K562 (cell line): ENCODE measurements at regions not wholly inside any gene's neighbourhood (a gene's known extent, or its start where the extent isn't known, plus 50 kb on each side); places are given as distances from the start of the nearest gene placed in this dataset.

Source experiments
- ATAC-seq: fragments of 200-7000 bp; cut with Tn5 transposase; 3 replicates; pipeline ENCODE4 v1.9.1; 2020; ENCODE audit warnings: moderate library complexity
- BruUV-seq: library from RNA; stranded (reverse); fragments of 400-500 nt; replicated peaks from 2 replicates; lab custom pipeline; 2021; lab: Mats Ljungman, UMichigan
- CTCF ChIA-PET: fragments of 300-600 bp; formaldehyde crosslinking; extraction: SDS; loops from one replicate; lab custom pipeline; 2021; ENCODE audit warnings: low intra/inter-chr PET ratio; lab: Yijun Ruan, JAX
- POLR2A ChIA-PET: fragments of 300-600, 350-650 bp; sonication (Branson Sonifier 250); formaldehyde crosslinking; extraction: SDS; loops from one replicate; lab custom pipeline; 2021; ENCODE audit warnings: antibody characterized with exemption, inconsistent platforms; lab: Yijun Ruan, JAX
- DNase-seq, 4 experiments: peaks; one replicate each; pipeline versions ENCODE4 v3.0.0 to v3.0.0-alpha.2; 2011 to 2018; ENCODE audit warnings: low spot score in 3 of 4, mixed read lengths in 3 of 4; ENCODE audit errors: extremely low read depth in 1 of 4
- FAIRE-seq: peaks from 2 replicates; lab custom pipeline; 2011; peaks lifted over from hg19 to GRCh38; lab: Jason Lieb, UNC
- H2AFZ ChIP-seq: 2 replicates; pipeline ENCODE4 v1.6.0; 2011; ENCODE audit warnings: low read depth, low read length, control low read depth, inconsistent platforms
- H3K27ac ChIP-seq: fragments of 200-600 bp; 3 replicates; pipeline ENCODE4 v1.8.0; 2011; ENCODE audit warnings: low read depth, mild to moderate bottlenecking, control low read depth, inconsistent platforms, low read length, moderate library complexity, mixed read lengths; ENCODE audit errors: extremely low read depth
- H3K27me3 ChIP-seq, 2 experiments: fragments of 300-600 bp in 1 of 2; 2 replicates in 1 of 2; 3 replicates in 1 of 2; pipeline versions ENCODE4 v1.6.0 to v1.8.0; 2011; ENCODE audit warnings: inconsistent platforms in 2 of 2, low read length in 2 of 2, mild to moderate bottlenecking in 1 of 2, mixed read lengths in 1 of 2, moderate library complexity in 1 of 2; ENCODE audit not compliant: control insufficient read depth in 2 of 2, insufficient read depth in 2 of 2
- H3K36me3 ChIP-seq: fragments of 300-600 bp; 3 replicates; pipeline ENCODE4 v1.8.0; 2011; ENCODE audit warnings: mild to moderate bottlenecking, low read length, inconsistent platforms; ENCODE audit not compliant: control insufficient read depth, insufficient read depth
- H3K4me1 ChIP-seq, 2 experiments: fragments of 200-600 bp in 1 of 2; replicated peaks in 1 of 2; 2 replicates in 1 of 2; 3 replicates in 1 of 2; pipeline versions ENCODE4 v1.5.1 to v1.8.0; 2011; ENCODE audit warnings: inconsistent platforms in 2 of 2, low read length in 2 of 2, mild to moderate bottlenecking in 1 of 2, mixed read lengths in 1 of 2, moderate library complexity in 1 of 2; ENCODE audit not compliant: control insufficient read depth in 2 of 2, insufficient read depth in 2 of 2
- H3K4me2 ChIP-seq: 2 replicates; pipeline ENCODE4 v1.6.1; 2011; ENCODE audit warnings: low read length, control low read depth, inconsistent platforms, mixed read lengths; ENCODE audit not compliant: insufficient read depth
- H3K4me3 ChIP-seq: fragments of 200-600 bp; sonication (generic), shearing (Covaris generic); 2 replicates; pipeline ENCODE4 v1.5.1; 2016; ENCODE audit warnings: control low read depth, inconsistent platforms
- H3K79me2 ChIP-seq: fragments of 200-600 bp; 3 replicates; pipeline ENCODE4 v1.8.0; 2011; ENCODE audit warnings: low read length, inconsistent platforms; ENCODE audit not compliant: control insufficient read depth, insufficient read depth
- H3K9ac ChIP-seq, 2 experiments: 2 replicates each; pipeline versions ENCODE4 v1.6.0 to v1.6.1; 2011; ENCODE audit warnings: low read depth in 2 of 2, low read length in 2 of 2, control low read depth in 1 of 2, inconsistent platforms in 1 of 2, mild to moderate bottlenecking in 1 of 2, mixed read lengths in 1 of 2; ENCODE audit not compliant: insufficient read depth in 1 of 2
- H3K9me1 ChIP-seq: one replicate; pipeline ENCODE4 v1.6.0; 2011; ENCODE audit warnings: inconsistent platforms, mild to moderate bottlenecking, low read length, moderate library complexity; ENCODE audit not compliant: control insufficient read depth, insufficient read depth
- H3K9me3 ChIP-seq: replicated peaks from 2 replicates; pipeline ENCODE4 v1.5.1; 2011; ENCODE audit warnings: low read depth, low read length, inconsistent platforms; ENCODE audit not compliant: control insufficient read depth, insufficient read depth
- H4K20me1 ChIP-seq: replicated peaks from 2 replicates; pipeline ENCODE4 v1.6.1; 2011; ENCODE audit warnings: low read length, inconsistent platforms, mixed read lengths; ENCODE audit not compliant: control insufficient read depth, insufficient read depth
- BRF1 ChIP-seq: IDR thresholded peaks from 3 replicates; pipeline ENCODE4 v1.6.1; 2011; ENCODE audit warnings: borderline replicate concordance, mild to moderate bottlenecking; ENCODE audit not compliant: insufficient read length; ENCODE audit errors: extremely low read depth
- HDAC8 ChIP-seq: fragments of 450-650 bp; IDR thresholded peaks from 2 replicates; pipeline ENCODE4 v1.6.1; 2016; ENCODE audit warnings: mild to moderate bottlenecking, missing genetic modification characterization, moderate library complexity, missing compliant biosample characterization
- JUN ChIP-seq, 2 experiments: sonication (generic) in 1 of 2; formaldehyde crosslinking in 1 of 2; IDR thresholded peaks; 2 replicates each; pipeline versions ENCODE4 v1.6.1 to v1.8.0; 2012 to 2022; ENCODE audit warnings: borderline replicate concordance in 2 of 2, mild to moderate bottlenecking in 2 of 2, improper control_type of control experiment in 1 of 2, low read depth in 1 of 2, low read length in 1 of 2, missing genetic modification reagents in 1 of 2
- NR2F6 ChIP-seq: fragments of 450-650 bp; formaldehyde crosslinking; IDR thresholded peaks from 2 replicates; pipeline ENCODE4 v1.4.0; 2020; ENCODE audit warnings: mild to moderate bottlenecking
- SMARCA4 ChIP-seq: fragments of 450-650 bp; IDR thresholded peaks from 2 replicates; pipeline ENCODE4 v1.6.1; 2016
- SMC3 ChIP-seq: conservative IDR thresholded peaks from 2 replicates; pipeline ENCODE4 v1.6.1; 2011; ENCODE audit warnings: low read depth, low read length, improper control_type of control experiment; ENCODE audit not compliant: insufficient read depth
- ZNF140 ChIP-seq: fragments of 250-450 bp; sonication (Bioruptor Pico); IDR thresholded peaks from 2 replicates; pipeline ENCODE4 v1.8.0; 2021; ENCODE audit warnings: moderate library complexity, mild to moderate bottlenecking, inconsistent platforms
- ZNF274 ChIP-seq: IDR thresholded peaks from 2 replicates; pipeline ENCODE4 v1.6.1; 2011; ENCODE audit warnings: low read depth, mild to moderate bottlenecking, low read length, moderate library complexity, borderline replicate concordance
- ZNF347 ChIP-seq: fragments of 450-650 bp; formaldehyde crosslinking; IDR thresholded peaks from 2 replicates; pipeline ENCODE4 v1.4.0; 2020; ENCODE audit warnings: low read depth, mild to moderate bottlenecking, moderate library complexity
- WGBS: fragments of 100-300 bp; shearing (Covaris generic); methylation state at CpG from one replicate; pipeline ENCODE4 v1.1.6; 2016; ENCODE audit warnings: low coverage, mixed read lengths; ENCODE audit not compliant: insufficient coverage; ENCODE audit errors: missing lambda C conversion rate; 5-methylcytosine and 5-hydroxymethylcytosine counted together
- in situ Hi-C: fragments of 300-500 bp; cut with MboI; formaldehyde crosslinking; loops from 4 replicates; pipeline ENCODE4 v1.15.0; 2018; ENCODE audit warnings: inconsistent platforms, mixed read lengths
- intact Hi-C: fragments of 100-400 bp; cut with micrococcal nuclease; formaldehyde crosslinking; loops from 2 replicates; pipeline ENCODE4 v1.14.2; 2022
- TF ChIP-seq, protein P1 (sequence below): fragments of 250-450 bp; sonication (Bioruptor Pico); IDR thresholded peaks from 2 replicates; pipeline ENCODE4 v1.4.0; 2020; ENCODE audit warnings: mild to moderate bottlenecking
- TF ChIP-seq, protein P2 (sequence below), 2 experiments: fragments of 450-650 bp in 1 of 2; sonication (generic) in 1 of 2; formaldehyde crosslinking in 1 of 2; IDR thresholded peaks in 1 of 2; conservative IDR thresholded peaks in 1 of 2; 2 replicates each; pipeline versions ENCODE4 v1.6.1 to v1.8.1; 2016 to 2023; ENCODE audit warnings: mild to moderate bottlenecking in 2 of 2, moderate library complexity in 2 of 2, inconsistent platforms in 1 of 2, missing genetic modification reagents in 1 of 2
- TF ChIP-seq, protein P3 (sequence below): IDR thresholded peaks from 2 replicates; pipeline ENCODE4 v1.6.1; 2014; ENCODE audit warnings: antibody characterized with exemption
- TF ChIP-seq, protein P4 (sequence below), 2 experiments: fragments of 200-800 bp in 1 of 2; sonication (Bioruptor generic) in 1 of 2; sonication (generic) in 1 of 2; formaldehyde crosslinking in 1 of 2; IDR thresholded peaks in 1 of 2; conservative IDR thresholded peaks in 1 of 2; 2 replicates each; pipeline versions ENCODE4 v1.5.0 to v1.6.1; 2016 to 2020; ENCODE audit warnings: missing compliant biosample characterization in 1 of 2, missing genetic modification characterization in 1 of 2, missing genetic modification reagents in 1 of 2

DNA sequence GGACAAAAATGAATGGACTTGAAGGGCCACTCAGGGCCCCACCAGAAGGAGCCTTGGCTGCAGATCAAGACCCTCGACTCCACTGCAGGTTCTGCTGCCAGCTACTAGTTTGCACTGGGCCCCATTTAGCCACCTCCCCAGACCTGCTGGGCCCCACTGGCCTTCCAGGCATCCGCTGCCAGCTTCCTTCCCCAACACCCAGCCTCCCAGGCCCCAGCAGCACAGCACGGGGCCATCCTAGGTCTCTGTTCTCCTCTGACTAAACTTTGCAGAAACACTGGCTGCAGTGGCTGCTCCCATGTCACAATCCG lies 277.4 kb upstream of the KLF14 start (continued):
- TF ChIP-seq, protein P1, sequence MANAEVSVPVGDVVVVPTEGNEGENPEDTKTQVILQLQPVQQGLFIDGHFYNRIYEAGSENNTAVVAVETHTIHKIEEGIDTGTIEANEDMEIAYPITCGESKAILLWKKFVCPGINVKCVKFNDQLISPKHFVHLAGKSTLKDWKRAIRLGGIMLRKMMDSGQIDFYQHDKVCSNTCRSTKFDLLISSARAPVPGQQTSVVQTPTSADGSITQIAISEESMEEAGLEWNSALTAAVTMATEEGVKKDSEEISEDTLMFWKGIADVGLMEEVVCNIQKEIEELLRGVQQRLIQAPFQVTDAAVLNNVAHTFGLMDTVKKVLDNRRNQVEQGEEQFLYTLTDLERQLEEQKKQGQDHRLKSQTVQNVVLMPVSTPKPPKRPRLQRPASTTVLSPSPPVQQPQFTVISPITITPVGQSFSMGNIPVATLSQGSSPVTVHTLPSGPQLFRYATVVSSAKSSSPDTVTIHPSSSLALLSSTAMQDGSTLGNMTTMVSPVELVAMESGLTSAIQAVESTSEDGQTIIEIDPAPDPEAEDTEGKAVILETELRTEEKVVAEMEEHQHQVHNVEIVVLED (CRISPR knock-in tag), result no peak

DNA sequence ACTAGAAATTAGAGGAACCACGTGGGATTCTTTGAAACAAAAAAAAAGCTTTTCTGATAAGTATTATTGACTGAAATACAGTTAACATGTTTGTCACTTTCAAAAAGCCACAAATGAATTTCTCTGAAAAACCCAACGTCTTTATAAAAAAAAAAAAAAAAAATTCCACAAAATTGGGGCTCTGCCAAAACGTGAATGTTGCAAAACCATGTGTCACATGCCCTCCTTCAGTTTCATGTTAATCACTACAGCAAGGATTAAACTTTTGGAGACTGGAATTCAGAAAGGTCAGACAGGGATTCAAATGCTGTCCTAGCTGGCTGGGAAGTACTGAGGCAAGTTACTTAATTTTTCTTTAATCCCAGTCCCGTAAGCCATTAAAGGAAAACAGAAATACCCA lies 278.0 kb upstream of the KLF14 start:
- in situ Hi-C loops (no loop called here), intact Hi-C loops (no loop called here)
- H3K27ac ChIP-seq, result no peak overlapping the region
- H3K9ac ChIP-seq, result no peak overlapping the region
- H3K79me2 ChIP-seq, result no peaks in the 10 kb centered on the region
- no peaks in the 10 kb centered on the region for H3K27me3 ChIP-seq
- H3K36me3 ChIP-seq, result no peaks in the 10 kb centered on the region
- DNase-seq, result peak in 1 of 4 experiments; percentile 30
- H3K4me2 ChIP-seq, result no peak overlapping the region
- WGBS, result 22% methylated on average over 4 of the region's 4 CpGs
- no peaks in the 10 kb centered on the region for H3K9me1 ChIP-seq
- no peak for ATAC-seq
- H3K4me3 ChIP-seq, result no peak overlapping the region
- ChIA-PET CTCF (no interaction called here), POLR2A (interaction anchor here (0.7 to 1.2 kb wide), 3 partner anchors 10 to 98 kb away, joined by 3 read pairs; no protein-coding TSS in a partner anchor)
- no peak for FAIRE-seq
- no TSS peak for BruUV-seq
- H2AFZ ChIP-seq, result peak overlapping the region; percentile 75
- no peaks in the 10 kb centered on the region for H3K9me3 ChIP-seq
- peaks cover 18 to 21% of the 10 kb centered on the region in 2 experiments for H3K4me1 ChIP-seq
- H4K20me1 ChIP-seq, result peaks cover 5% of the 10 kb centered on the region; the same call in 1 of the 2 replicates
- TF ChIP-seq ZNF347, result no peak
- TF ChIP-seq, protein P2, sequence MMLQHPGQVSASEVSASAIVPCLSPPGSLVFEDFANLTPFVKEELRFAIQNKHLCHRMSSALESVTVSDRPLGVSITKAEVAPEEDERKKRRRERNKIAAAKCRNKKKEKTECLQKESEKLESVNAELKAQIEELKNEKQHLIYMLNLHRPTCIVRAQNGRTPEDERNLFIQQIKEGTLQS (IDR thresholded peaks at IDR 0.05), result peak; percentile 26
- TF ChIP-seq, protein P2 (CRISPR knock-in tag; conservative IDR thresholded peaks at IDR 0.05), result no peak
- no peak for TF ChIP-seq ZNF274
- TF ChIP-seq, protein P3, sequence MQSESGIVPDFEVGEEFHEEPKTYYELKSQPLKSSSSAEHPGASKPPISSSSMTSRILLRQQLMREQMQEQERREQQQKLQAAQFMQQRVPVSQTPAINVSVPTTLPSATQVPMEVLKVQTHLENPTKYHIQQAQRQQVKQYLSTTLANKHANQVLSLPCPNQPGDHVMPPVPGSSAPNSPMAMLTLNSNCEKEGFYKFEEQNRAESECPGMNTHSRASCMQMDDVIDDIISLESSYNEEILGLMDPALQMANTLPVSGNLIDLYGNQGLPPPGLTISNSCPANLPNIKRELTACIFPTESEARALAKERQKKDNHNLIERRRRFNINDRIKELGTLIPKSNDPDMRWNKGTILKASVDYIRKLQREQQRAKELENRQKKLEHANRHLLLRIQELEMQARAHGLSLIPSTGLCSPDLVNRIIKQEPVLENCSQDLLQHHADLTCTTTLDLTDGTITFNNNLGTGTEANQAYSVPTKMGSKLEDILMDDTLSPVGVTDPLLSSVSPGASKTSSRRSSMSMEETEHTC, result peak; percentile 69; the same call in 1 of the 2 replicates
- TF ChIP-seq ZNF140, result no peak
- no peak for TF ChIP-seq JUN (IDR thresholded peaks at IDR 0.05; ENCODE audit: borderline replicate concordance, low read depth, low read length)
- no peak for TF ChIP-seq JUN (CRISPR knock-in tag; IDR thresholded peaks at IDR 0.05; ENCODE audit: borderline replicate concordance)
- TF ChIP-seq HDAC8 (tag), result no peak
- no peak for TF ChIP-seq BRF1
- TF ChIP-seq SMARCA4, result no peak
- TF ChIP-seq NR2F6, result no peak
- TF ChIP-seq, protein P4, sequence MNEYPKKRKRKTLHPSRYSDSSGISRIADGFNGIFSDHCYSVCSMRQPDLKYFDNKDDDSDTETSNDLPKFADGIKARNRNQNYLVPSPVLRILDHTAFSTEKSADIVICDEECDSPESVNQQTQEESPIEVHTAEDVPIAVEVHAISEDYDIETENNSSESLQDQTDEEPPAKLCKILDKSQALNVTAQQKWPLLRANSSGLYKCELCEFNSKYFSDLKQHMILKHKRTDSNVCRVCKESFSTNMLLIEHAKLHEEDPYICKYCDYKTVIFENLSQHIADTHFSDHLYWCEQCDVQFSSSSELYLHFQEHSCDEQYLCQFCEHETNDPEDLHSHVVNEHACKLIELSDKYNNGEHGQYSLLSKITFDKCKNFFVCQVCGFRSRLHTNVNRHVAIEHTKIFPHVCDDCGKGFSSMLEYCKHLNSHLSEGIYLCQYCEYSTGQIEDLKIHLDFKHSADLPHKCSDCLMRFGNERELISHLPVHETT (CRISPR knock-in tag; conservative IDR thresholded peaks at IDR 0.05 in 1 of 2, IDR thresholded peaks at IDR 0.05 in 1 of 2), result peak in 1 of 2 experiments; percentile 62; a peak in 1 of 4 replicates
- no peak for TF ChIP-seq SMC3
